Mesenchymal stem cell (in vitro differentiated cells and primary cell): ENCODE measurements at regions not wholly inside any gene's neighbourhood (a gene's known extent, or its start where the extent isn't known, plus 50 kb on each side); places are given as distances from the start of the nearest gene placed in this dataset.

Experiments used
- DNase-seq: peaks from one replicate; pipeline ENCODE4 v3.0.0-alpha.2; 2013
- H2AFZ ChIP-seq: one replicate; pipeline ENCODE4 v1.6.1; 2013; ENCODE audit warnings: low read depth, mild to moderate bottlenecking, control low read depth, inconsistent platforms, low read length, moderate library complexity
- H2AK5ac ChIP-seq: 2 replicates; pipeline ENCODE4 v1.6.1; 2013; ENCODE audit warnings: low read length, moderate library complexity, mild to moderate bottlenecking, inconsistent platforms; ENCODE audit not compliant: severe bottlenecking
- H2BK120ac ChIP-seq: one replicate; pipeline ENCODE4 v1.6.1; 2013; ENCODE audit warnings: low read depth, mild to moderate bottlenecking, inconsistent platforms, low read length, moderate library complexity
- H2BK12ac ChIP-seq, 2 experiments: one replicate each; pipeline ENCODE4 v1.6.1; 2013; ENCODE audit warnings: inconsistent platforms in 2 of 2, low read length in 2 of 2, mild to moderate bottlenecking in 2 of 2, moderate library complexity in 2 of 2, control low read depth in 1 of 2
- H2BK15ac ChIP-seq: one replicate; pipeline ENCODE4 v1.6.1; 2013; ENCODE audit warnings: mild to moderate bottlenecking, low read depth, inconsistent platforms; ENCODE audit not compliant: poor library complexity, severe bottlenecking
- H2BK5ac ChIP-seq: 2 replicates; pipeline ENCODE4 v1.6.1; 2013; ENCODE audit warnings: low read depth, mild to moderate bottlenecking, low read length, control low read depth, inconsistent platforms; ENCODE audit not compliant: poor library complexity, severe bottlenecking
- H3K14ac ChIP-seq, 2 experiments: one replicate each; pipeline ENCODE4 v1.6.1; 2013; ENCODE audit warnings: inconsistent platforms in 2 of 2, low read length in 2 of 2, control low read depth in 1 of 2, mild to moderate bottlenecking in 1 of 2, moderate library complexity in 1 of 2
- H3K18ac ChIP-seq, 2 experiments: one replicate each; pipeline ENCODE4 v1.6.1; 2013; ENCODE audit warnings: inconsistent platforms in 2 of 2, low read length in 2 of 2, control low read depth in 1 of 2, low read depth in 1 of 2, mild to moderate bottlenecking in 1 of 2
- H3K23ac ChIP-seq, 2 experiments: one replicate each; pipeline ENCODE4 v1.6.1; 2013; ENCODE audit warnings: inconsistent platforms in 2 of 2, low read length in 2 of 2, mild to moderate bottlenecking in 2 of 2, moderate library complexity in 2 of 2, control low read depth in 1 of 2
- H3K27ac ChIP-seq: 2 replicates; pipeline ENCODE4 v1.5.1; 2013; ENCODE audit warnings: mild to moderate bottlenecking, moderate library complexity, low read length, control low read depth, inconsistent platforms; ENCODE audit not compliant: poor library complexity, severe bottlenecking
- H3K27me3 ChIP-seq, 2 experiments: 2 replicates each; pipeline versions ENCODE4 v1.6.1 to v1.7.0; 2013; ENCODE audit warnings: low read length in 2 of 2, mild to moderate bottlenecking in 2 of 2, moderate library complexity in 2 of 2, control low read depth in 1 of 2, inconsistent platforms in 1 of 2; ENCODE audit not compliant: control insufficient read depth in 1 of 2, insufficient read depth in 1 of 2
- H3K36me3 ChIP-seq, 2 experiments: 2 replicates each; pipeline versions ENCODE4 v1.6.1 to v1.7.0; 2013; ENCODE audit warnings: low read length in 2 of 2, control low read depth in 1 of 2, inconsistent platforms in 1 of 2, low read depth in 1 of 2, mild to moderate bottlenecking in 1 of 2; ENCODE audit not compliant: insufficient read depth in 2 of 2, control insufficient read depth in 1 of 2
- H3K4ac ChIP-seq, 2 experiments: one replicate each; pipeline ENCODE4 v1.6.1; 2013; ENCODE audit warnings: inconsistent platforms in 2 of 2, low read length in 2 of 2, mild to moderate bottlenecking in 2 of 2, moderate library complexity in 2 of 2, control low read depth in 1 of 2, low read depth in 1 of 2
- H3K4me1 ChIP-seq: 2 replicates; pipeline ENCODE4 v1.6.1; 2013; ENCODE audit warnings: low read depth, low read length, control low read depth; ENCODE audit not compliant: control insufficient read depth, insufficient read depth
- H3K4me2 ChIP-seq: 2 replicates; pipeline ENCODE4 v1.6.1; 2013; ENCODE audit warnings: low read length, mild to moderate bottlenecking, inconsistent platforms; ENCODE audit not compliant: poor library complexity, severe bottlenecking
- H3K4me3 ChIP-seq, 2 experiments: 2 replicates each; pipeline versions ENCODE4 v1.5.1 to v1.7.0; 2013; ENCODE audit warnings: low read length in 2 of 2, mild to moderate bottlenecking in 2 of 2, control low read depth in 1 of 2, low read depth in 1 of 2; ENCODE audit not compliant: insufficient read depth in 1 of 2
- H3K79me1 ChIP-seq: replicated peaks from 2 replicates; pipeline ENCODE4 v1.6.1; 2013; ENCODE audit warnings: mild to moderate bottlenecking, control low read depth, low read length, inconsistent platforms; ENCODE audit not compliant: poor library complexity, severe bottlenecking
- H3K9ac ChIP-seq: 2 replicates; pipeline ENCODE4 v1.7.0; 2013; ENCODE audit warnings: mild to moderate bottlenecking, low read length, moderate library complexity
- H3K9me3 ChIP-seq: 2 replicates; pipeline ENCODE4 v1.7.0; 2013; ENCODE audit warnings: mild to moderate bottlenecking, low read length; ENCODE audit not compliant: control insufficient read depth
- H4K8ac ChIP-seq: one replicate; pipeline ENCODE4 v1.6.1; 2013; ENCODE audit warnings: inconsistent platforms, mild to moderate bottlenecking, low read length, moderate library complexity
- H4K91ac ChIP-seq: one replicate; pipeline ENCODE4 v1.6.1; 2013; ENCODE audit warnings: mild to moderate bottlenecking, low read length, inconsistent platforms
- WGBS: methylation state at CpG from one replicate; pipeline ENCODE4 v1.1.7; 2013; ENCODE audit warnings: mixed read lengths; 5-methylcytosine and 5-hydroxymethylcytosine counted together

DNA sequence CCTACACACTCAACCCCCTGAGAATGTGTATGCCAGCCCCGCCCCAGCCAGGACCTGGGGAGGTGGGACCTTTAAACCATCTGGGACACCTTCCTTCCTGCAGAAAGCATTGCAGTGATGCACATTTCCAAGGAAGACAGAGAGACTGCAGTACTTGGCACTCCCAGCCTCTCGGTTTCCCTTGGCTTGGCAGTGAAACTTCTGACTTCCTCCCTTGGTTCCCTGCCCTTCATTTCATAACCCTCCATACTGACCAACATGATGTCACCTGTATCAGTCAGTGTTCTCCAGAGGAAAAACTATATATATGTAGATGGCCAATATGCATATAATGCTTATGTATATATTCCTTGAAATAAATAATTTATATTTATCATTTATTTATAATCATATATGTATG is 103.2 kb downstream of the SST start:
- Histone ChIP-seq H4K8ac (no peak overlapping the region), H2BK5ac (peak overlapping the region; percentile 4), H3K4me3 (no peak overlapping the region), H4K91ac (no peak overlapping the region), H3K23ac (no peak overlapping the region), H3K18ac (peak overlapping the region in 1 of 2 experiments; percentile 52), H3K27ac (peak overlapping the region; percentile 93), H2BK12ac (no peak overlapping the region), H2AFZ (no peak overlapping the region), H3K79me1 (no peaks in the 10 kb centered on the region), H3K36me3 (no peaks in the 10 kb centered on the region), H3K9ac (no peak overlapping the region), H2BK120ac (no peak overlapping the region), H3K14ac (no peak overlapping the region), H3K4me2 (no peak overlapping the region), H2BK15ac (no peak overlapping the region), H3K27me3 (no peaks in the 10 kb centered on the region), H3K4ac (no peak overlapping the region), H3K4me1 (peaks cover 21% of the 10 kb centered on the region), H3K9me3 (no peaks in the 10 kb centered on the region), H2AK5ac (peak overlapping the region; percentile 16)
- DNase-seq, result no peak
- 97% methylated on average over 2 of the region's 2 CpGs for WGBS

DNA sequence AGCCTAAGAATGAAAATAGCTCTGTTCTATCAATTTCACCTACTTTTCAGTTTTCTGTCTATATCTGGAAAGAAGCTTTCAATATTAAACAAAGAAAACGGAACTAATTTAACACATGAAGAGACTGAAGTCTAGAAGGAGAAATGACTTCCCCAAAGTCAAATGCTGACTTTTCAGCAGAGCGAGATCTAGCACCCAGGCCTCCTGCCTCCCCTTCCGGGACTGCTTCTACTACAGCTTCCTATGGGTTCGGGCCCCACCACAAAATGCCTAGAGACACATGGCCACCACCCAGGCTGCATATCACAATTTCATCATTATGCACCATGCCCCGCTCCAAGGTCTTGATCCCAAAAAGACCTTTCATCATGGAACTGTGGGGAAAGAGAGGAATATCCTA is 104.5 kb downstream of the SST start:
- no peaks in the 10 kb centered on the region for H3K36me3 ChIP-seq
- peak overlapping the region; percentile 8 for H2AK5ac ChIP-seq
- H3K9ac ChIP-seq, result no peak overlapping the region
- no peak overlapping the region for H4K8ac ChIP-seq
- H2BK5ac ChIP-seq, result no peak overlapping the region
- no peaks in the 10 kb centered on the region for H3K79me1 ChIP-seq
- H2AFZ ChIP-seq, result no peak overlapping the region
- no peak overlapping the region for H2BK120ac ChIP-seq
- no peak overlapping the region for H2BK15ac ChIP-seq
- H3K27ac ChIP-seq, result no peak overlapping the region
- H3K27me3 ChIP-seq, result peaks cover 0 to 1% of the 10 kb centered on the region in 2 experiments
- H3K4me1 ChIP-seq, result peaks cover 15% of the 10 kb centered on the region
- H3K18ac ChIP-seq, result no peak overlapping the region
- H4K91ac ChIP-seq, result no peak overlapping the region
- H3K14ac ChIP-seq, result no peak overlapping the region
- H3K4ac ChIP-seq, result no peak overlapping the region
- no peak overlapping the region for H3K4me2 ChIP-seq
- no peaks in the 10 kb centered on the region for H3K9me3 ChIP-seq
- no peak overlapping the region for H3K23ac ChIP-seq
- DNase-seq, result no peak
- no peak overlapping the region for H3K4me3 ChIP-seq
- peak overlapping the region in 1 of 2 experiments; percentile 31 for H2BK12ac ChIP-seq
- WGBS, result 100% methylated on average over 4 of the region's 5 CpGs

DNA sequence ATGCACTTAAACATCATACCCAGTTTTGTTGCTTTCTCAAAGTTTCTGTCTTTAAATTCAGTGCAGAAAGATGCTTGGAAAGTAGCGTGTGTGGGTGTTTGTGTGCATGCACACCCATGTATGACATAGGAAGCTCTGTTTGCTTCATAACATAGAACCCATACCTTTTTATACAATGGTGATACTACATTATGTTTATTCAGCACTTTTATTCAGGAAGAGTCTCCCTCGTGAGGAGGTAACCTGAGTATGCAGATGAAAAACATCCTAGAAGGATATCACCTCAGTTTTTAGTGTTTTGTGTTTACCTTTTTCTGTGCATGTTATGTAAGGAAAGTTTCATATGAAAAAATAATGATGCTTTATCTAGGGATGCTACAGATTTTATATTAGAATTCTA is 111.2 kb downstream of the SST start:
- Histone ChIP-seq H2AFZ (no peak overlapping the region), H2AK5ac (no peak overlapping the region), H3K27me3 (peaks cover 0 to 3% of the 10 kb centered on the region in 2 experiments), H3K4me3 (no peak overlapping the region), H3K14ac (no peak overlapping the region), H2BK5ac (no peak overlapping the region), H3K4me2 (no peak overlapping the region), H3K18ac (no peak overlapping the region), H4K91ac (no peak overlapping the region), H2BK12ac (no peak overlapping the region), H2BK15ac (no peak overlapping the region), H3K4me1 (no peaks in the 10 kb centered on the region), H2BK120ac (no peak overlapping the region), H3K23ac (no peak overlapping the region), H3K36me3 (no peaks in the 10 kb centered on the region), H4K8ac (no peak overlapping the region), H3K27ac (no peak overlapping the region), H3K4ac (no peak overlapping the region), H3K9me3 (no peaks in the 10 kb centered on the region), H3K9ac (no peak overlapping the region), H3K79me1 (no peaks in the 10 kb centered on the region)
- DNase-seq, result no peak
- 50% methylated on average over 1 of the region's 2 CpGs for WGBS

DNA sequence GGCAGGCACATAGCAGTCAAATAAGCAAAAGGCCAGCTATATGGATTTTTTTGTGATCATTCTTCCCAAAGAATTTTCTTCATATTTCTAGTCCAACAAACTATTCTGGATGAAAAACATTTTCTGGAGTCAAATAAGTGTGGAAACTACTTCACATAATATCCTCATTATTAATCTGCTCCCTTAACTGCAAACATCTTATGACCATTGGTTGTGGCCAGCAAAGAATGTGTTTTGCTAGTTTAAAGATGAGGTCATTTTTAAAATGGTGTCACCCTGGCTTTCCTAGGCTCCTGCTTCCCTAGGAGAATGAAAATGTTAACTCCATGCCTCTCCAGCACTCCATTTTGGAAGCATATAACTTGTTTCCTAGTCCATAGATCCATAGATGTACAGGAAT is 118.8 kb downstream of the SST start:
- Histone ChIP-seq H2BK12ac (no peak overlapping the region), H2AFZ (no peak overlapping the region), H3K79me1 (no peaks in the 10 kb centered on the region), H4K8ac (no peak overlapping the region), H2BK5ac (no peak overlapping the region), H3K23ac (no peak overlapping the region), H3K4ac (no peak overlapping the region), H2AK5ac (no peak overlapping the region), H3K9me3 (no peaks in the 10 kb centered on the region), H2BK120ac (no peak overlapping the region), H3K14ac (no peak overlapping the region), H4K91ac (no peak overlapping the region), H3K4me2 (no peak overlapping the region), H3K36me3 (no peaks in the 10 kb centered on the region), H2BK15ac (no peak overlapping the region), H3K4me1 (no peaks in the 10 kb centered on the region), H3K27me3 (no peaks in the 10 kb centered on the region), H3K9ac (no peak overlapping the region), H3K18ac (no peak overlapping the region), H3K4me3 (no peak overlapping the region), H3K27ac (peak overlapping the region; percentile 33)
- peak; percentile 21 for DNase-seq
